DMS79 (cell line): ENCODE measurements at regions not wholly inside any gene's neighbourhood (a gene's known extent, or its start where the extent isn't known, plus 50 kb on each side); places are given as distances from the start of the nearest gene placed in this dataset.

Experiments
- DNase-seq: peaks from one replicate; lab custom pipeline; 2025; lab: John Stamatoyannopoulos, UW

DNA sequence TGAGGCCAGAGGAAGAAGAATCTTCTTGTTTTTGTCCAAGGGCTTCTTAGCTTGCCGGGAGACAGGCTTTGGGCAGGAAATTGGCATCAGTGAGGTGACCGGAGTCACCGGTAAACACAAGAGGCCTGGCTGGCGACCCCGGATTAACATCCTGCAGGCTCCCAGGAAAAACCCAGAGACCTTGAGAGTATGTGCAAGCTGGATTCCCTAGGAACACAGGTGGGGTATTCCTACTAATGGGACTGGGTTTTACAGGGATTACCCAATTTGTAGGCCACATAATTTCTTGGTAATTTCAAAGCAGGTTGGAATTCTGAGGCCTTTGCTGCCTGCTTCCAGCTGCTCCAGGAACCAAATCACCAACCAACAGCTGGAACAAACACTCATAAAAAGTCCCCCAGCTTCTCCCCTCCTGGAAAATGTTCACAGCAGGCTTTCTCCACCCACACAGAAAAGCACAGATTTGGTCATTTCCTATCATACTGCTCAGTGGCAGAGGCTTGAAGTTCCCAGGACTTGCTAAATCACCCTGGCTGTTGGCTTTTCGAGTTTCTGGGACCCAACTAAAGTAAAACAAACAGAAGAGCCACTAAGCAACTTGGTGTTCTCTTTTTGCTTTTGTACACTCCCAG is 258.8 kb downstream of the IRF8 start:
- DNase-seq, result no peak

DNA sequence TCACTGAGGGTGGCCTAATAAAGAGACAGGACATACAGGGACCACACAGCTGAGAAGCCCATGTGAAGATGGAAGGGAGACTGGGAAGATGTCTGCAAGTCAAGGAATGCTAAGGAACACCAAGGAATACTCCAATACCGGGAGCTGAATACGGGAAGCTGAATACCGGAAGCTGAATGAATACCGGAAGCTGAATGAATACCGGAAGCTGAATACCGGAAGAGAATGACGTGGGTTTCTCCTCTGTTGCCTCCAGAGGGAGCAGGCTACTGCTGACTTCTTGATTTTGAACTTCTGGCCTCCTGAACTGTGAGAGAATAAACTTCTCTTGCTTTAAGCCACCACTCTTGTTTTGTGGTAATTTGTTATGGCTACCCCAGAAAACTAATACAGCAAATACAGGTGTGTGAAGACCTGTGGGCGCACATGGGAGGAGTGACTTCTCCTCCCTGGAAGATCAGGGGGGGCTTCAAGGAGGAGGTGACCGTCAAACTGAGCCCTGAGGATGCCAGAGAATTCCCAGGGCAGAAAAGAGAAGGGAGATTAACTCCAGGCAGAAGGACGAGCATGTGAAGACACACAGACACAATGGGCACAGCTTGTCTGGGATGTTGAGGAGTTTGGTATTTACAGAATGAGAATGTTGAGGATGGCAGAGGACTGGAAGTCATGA is 259.9 kb downstream of the IRF8 start:
- DNase-seq, result no peak

DNA sequence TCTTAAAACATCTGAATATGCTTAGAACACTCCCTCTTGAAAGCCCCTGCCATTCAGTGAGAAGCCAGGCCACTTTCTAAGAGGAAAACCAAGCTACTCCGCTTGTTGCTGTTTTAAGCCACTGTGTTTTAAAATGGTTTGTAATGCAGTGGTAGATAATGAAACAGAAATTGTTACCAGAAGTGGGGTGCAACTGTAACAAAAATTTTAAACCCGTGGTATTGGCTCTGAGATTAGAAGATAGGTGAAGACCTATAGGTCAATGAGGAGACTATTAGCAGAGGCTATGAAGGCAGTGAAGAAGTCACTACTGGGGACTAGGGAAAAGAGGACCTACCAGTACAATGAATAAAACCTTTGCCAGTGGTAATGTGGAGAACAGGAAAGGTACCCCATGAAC is 266.5 kb downstream of the IRF8 start:
- DNase-seq, result no peak

DNA sequence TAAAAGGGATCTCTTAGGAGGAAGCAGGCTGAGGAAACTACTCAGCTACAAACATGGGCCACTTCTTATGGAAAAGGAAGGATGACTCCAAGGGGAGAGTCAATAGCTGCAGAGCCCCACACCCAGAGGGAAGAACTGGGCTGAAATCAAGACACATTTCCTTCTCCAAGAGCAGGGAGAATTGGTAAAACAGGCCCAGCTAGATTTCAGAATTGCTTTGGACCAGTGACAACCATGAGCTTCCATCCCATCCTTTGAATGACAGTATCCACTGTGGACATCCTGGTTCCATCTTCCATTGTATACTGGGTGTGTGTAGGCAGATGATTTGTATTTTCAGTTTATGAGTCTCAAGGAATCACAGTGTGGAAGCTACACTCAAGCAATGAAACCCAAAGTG is 267.5 kb downstream of the IRF8 start:
- DNase-seq, result no peak

DNA sequence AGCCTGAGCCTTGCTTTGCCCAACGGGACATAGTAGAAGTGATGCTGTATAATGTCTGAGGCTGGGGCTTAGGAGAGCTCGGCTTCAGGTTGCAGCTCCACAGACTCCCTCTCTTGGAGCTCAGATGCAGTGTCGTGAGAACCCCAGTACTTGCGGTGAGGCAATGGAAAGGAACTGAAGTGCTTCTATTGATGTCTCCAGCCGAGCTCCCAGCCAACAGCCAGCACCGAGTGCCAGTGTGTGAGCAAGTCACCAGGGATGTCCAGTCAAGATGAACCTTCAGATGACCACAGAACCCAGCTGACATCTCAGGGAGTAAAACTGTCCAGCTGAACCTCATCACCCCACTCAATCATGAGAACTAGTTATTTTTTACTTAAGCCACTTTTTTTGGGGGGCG is 268.1 kb downstream of the IRF8 start:
- no peak for DNase-seq

DNA sequence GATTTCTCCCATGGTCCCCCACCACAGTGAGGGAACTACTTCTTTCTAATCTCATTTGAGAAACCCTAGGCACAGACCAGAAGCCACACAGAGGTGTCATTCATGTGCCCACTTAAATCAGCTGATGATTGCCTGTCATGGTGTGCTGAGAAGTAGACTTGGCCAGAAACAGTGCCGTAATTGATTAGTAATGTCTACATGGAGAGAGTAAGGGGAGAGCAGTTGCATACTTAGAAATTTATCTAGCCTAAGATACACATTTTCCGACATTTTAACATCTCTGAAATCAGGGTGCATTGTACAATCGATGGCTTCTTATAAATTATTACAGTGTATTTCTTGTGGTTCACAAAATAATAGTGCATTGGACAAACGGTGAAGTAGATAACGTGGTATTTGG is 271.8 kb downstream of the IRF8 start:
- DNase-seq, result no peak

DNA sequence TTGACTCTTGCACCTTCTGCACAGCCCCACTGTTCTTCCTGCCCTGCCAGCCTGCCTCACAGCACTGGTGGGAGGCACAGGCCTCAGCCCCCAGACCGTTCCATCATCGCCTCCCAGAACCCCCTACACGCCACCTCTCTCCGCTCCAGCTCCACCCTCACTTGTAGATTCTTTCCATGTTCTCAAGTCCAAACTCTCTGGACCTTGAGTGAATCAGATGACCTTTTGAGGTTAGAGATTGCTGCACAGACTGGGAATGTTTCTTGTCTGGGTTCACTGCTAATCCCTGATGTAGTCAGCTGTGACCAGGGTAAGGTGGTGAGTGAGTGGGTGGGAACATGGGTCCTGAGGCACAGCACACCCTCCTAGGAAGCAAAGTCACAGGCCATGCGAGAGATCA is 272.4 kb downstream of the IRF8 start:
- DNase-seq, result no peak

DNA sequence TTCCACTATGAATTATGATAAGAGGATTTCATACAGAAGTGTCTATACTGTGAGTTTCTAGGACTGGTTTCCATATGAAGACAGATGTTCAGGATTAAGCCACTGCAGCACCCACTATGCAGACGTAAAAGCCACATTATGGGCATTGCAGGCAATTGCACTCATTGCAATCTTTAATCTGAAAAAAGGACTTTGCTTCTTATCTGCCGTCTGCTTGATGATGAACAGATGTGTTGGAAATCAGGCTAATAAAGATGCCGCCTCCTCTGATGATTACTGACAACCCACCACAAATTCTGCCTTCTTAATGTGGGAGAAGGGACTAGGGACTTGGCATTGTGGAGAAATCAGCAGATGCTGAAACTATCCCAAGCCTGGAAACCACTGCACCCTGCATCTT is 276.9 kb downstream of the IRF8 start:
- DNase-seq, result no peak

DNA sequence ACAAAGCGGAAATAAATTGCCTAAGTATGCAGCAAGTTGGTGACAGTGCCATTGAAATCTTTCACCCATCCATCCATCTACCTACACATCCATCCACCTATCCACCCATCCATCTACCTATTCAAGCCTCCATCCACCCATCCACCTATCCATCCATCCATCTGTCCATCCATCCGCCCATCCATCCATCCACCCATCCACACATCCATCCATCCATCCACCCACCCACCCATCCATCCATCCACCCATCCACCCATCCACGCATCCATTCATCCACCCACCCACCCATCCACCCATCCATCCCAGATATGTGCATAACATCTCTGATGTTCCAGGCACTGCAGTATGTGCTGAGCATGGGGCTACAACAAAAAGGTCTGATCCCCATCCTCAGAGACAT is 277.5 kb downstream of the IRF8 start:
- no peak for DNase-seq

DNA sequence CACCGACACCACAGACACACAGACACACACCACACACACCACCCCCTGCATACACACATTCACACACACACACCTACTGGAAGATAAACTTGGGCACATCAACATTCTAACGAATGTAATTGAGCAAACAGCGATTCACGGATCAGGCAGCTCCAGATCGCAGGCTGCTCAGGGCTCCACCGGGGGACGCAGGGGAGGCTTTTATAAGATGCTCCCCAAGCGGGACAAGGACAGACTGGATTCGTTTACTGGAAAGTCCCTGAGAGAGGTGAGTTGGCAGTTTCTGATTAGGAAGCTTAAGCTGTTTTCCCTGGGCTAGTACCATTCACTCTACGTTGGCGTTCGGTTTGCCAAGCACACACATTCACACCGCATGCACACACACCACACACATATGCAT is 281.3 kb downstream of the IRF8 start:
- DNase-seq, result no peak

DNA sequence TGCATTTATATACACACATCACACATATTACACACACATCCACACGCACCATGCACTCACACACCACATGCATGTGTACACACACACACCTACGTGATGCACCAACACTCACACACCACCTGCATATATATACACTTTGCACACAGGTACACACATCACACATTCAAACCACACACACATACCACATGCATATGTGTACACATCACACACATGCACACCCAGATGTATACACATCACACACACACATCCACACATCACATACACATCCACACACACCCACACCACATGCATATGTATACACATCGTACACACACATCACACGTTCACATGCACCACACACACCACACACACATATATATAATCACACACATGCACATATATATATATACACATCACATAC is 281.8 kb downstream of the IRF8 start:
- DNase-seq, result no peak

DNA sequence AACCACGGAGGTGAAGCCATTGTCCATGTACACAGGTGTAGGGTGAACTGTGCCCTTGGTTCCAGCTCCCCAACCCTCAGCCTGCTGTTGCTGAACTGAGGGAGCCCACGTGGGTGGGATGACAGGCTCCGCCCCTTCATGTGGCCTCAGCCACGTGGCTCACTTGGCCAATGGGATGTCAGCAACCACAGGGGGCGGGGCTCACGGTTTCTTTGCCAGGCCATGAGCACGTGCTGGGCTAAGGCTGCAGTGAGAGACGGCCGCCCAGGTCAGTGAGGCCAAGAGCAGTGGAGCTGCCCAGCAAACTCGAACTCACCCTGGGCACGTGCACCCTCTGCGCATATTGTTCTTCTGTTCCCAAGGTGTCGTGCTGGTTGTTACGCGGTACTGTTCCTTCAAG is 282.6 kb downstream of the IRF8 start:
- DNase-seq, result no peak

DNA sequence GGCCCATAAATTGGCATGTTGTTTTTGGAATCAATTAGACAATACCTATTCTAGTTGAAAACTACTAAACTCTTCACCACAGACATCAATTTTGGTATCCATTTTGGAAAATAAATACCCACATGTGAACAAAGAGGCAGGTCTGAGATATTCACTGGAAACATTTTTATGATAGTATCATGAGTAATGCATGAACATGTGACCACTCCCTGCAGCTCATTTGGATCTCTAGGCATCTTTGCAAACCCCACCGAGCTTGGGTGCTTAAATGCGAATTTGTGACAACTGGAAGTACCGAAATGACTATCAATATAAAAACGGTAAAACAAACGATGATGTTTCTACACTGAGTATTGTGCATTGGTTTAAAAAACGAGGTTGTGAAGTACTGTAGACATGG is 285.2 kb downstream of the IRF8 start:
- DNase-seq, result no peak

DNA sequence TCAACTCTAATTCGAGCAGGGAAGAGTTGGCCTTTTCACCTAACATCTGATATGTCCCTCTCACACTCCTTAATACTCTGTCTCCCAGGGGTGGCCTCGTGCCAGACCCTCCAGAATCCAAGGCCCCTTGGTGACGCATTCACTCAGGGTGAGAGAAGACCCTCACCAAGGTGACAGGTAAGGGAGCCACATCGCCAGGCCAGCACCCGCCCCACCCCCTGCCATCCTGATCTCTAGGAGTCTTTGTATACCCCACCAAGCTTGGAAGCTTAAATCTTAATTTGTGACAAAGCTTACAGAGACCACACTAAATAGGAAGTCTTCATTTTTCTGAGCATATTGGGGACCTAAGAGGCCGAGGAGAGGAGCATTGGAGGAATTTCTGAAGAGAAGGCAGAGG is 286.1 kb downstream of the IRF8 start:
- no peak for DNase-seq

DNA sequence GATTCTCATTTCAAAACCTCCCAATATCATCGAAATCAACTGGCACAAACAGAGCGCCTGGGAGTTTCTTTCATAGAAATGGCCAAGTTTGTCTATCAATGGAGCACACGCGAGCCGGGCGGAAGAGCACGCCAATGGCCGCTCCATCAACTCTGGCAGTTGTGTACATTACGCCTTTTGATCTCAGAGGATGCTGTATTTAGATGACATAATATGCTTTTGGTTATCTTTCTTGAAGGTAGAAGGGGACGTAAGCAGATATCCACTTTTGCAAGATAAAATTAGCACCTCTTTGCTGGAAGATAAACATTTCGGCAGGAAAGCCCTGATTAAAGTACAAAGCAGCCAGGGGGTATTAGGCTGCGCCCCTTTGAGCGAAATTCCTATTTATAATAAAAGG is 287.4 kb downstream of the IRF8 start:
- no peak for DNase-seq

DNA sequence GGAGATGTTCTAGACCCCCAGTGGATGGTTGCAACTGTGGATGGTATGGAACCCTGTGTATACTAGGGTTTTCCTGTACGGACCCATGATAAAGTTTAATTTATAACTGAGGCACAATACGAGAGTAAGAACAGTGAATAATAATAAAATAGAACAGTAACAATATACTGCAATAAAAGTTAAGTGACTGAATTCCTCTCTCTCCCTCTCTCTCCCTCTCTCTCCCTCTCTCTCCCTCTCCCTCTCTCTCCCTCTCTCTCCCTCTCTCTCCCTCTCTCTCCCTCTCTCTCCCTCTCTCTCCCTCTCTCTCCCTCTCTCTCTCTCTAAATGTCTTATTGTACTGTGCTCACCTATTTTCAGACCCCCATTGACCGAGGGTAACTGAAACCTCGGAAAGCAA is 291.0 kb downstream of the IRF8 start:
- no peak for DNase-seq

DNA sequence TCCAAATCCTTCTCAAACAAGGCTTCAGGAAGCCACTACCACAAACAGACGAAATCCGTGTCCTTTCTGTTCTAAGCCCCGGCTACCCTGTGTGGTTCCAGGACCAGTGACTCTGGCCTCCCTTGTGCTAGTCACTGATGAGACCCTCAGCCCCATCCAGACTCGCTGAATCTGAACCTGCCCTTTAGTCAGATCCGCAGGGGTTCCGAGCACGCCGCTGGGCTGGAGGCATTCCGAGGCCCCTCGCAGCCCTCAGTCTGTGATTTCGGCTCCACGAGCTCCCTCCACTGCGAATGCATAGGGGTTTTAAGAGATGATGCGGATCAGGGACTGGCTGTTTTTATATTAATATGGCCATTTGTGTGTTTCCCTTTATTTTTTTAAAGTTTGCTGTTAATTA is 292.7 kb downstream of the IRF8 start:
- DNase-seq, result no peak

DNA sequence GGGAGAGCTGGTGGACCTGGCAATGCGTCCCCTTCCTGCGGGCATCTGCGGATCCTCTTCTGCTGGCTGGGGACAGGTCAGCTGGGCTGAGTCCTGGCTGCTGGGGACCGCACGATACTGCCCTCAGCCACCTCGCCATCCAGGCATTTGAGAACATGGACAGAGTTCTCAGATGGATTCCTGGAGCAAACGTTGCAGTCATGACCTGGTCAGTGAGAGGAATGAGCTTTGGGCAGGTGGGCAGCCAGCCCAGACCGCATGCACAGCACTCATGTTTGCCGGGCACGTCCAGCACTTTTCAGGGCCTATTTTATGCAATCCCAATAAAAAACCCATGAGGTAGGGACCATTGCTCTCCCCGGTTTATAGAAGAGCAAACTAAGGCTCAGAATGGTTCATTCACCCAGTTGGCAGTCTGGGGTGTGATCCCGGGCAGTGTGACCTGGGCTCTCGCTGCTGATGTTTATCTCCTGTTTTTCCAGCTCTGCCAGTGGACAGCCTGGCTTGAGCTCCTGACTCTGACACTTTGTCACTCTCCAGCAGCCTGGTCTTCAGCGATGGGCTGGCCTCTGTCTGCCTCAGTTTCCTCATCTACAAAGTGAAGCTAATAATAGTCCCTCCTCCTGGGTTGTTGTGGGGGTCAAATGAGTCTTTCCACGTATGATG is 294.7 kb downstream of the IRF8 start:
- DNase-seq, result no peak

DNA sequence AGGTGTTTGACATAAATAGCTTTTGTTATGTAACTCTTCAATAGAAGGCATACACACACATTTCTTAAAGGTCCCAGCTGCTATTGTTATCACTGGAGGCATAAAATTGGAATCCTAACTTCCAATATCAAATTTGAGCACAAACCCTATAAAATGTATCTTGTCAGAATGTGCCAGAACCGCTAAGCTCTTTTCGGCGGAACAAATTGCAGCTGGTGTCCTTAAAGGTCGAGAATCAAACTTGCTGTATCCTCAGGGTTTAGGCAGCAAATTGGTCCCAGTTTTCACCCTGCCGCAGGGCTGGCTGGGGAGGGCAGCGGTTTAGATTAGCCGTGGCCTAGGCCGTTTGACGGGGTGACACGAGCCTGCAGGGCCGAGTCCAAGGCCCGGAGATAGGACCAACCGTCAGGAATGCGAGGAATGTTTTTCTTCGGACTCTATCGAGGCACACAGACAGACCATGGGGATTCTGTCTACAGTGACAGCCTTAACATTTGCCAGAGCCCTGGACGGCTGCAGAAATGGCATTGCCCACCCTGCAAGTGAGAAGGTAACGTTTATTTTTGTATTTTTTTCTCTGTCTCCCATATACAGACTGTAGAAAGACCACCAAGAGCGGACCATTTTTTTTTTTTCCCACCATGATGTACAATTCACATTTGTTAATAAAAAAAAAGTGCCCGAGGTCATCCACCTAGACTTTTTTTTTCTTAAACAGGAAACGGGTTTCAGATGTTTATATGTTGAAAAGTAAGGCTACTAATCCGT is 297.1 kb downstream of the IRF8 start:
- no peak for DNase-seq

DNA sequence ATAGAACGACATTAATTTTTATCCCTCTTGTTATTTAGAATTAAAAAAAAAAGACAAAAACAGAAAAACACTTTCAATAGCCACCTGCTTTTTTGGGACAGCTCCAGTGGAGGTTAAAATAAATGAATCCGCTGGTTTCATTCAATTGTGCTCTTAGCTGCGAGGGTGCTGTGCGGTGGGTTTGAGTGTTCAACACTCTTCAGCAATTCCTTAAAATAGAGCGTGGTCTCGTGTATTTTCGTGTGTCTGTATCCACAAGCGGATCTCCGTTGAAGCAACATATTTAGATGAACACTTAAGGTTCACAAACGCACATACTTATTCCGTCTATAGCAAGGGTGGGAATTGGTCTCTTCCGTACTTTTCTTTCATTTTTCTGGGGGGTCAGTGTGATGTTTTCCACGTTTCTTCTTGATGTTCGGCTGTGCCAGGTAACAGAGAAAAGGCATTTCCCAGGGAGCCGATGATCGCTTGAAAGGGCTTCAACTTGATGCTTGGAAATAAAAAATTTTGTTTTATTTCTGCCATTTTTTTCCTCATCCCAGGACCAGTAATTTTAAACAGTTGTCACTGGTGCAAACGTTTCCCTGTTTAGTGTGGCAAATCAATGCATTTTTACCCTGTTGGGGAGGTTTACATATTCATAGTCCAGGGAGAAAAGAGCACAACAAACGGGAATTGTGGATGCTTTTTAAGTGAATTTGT is 297.9 kb downstream of the IRF8 start:
- no peak for DNase-seq

DNA sequence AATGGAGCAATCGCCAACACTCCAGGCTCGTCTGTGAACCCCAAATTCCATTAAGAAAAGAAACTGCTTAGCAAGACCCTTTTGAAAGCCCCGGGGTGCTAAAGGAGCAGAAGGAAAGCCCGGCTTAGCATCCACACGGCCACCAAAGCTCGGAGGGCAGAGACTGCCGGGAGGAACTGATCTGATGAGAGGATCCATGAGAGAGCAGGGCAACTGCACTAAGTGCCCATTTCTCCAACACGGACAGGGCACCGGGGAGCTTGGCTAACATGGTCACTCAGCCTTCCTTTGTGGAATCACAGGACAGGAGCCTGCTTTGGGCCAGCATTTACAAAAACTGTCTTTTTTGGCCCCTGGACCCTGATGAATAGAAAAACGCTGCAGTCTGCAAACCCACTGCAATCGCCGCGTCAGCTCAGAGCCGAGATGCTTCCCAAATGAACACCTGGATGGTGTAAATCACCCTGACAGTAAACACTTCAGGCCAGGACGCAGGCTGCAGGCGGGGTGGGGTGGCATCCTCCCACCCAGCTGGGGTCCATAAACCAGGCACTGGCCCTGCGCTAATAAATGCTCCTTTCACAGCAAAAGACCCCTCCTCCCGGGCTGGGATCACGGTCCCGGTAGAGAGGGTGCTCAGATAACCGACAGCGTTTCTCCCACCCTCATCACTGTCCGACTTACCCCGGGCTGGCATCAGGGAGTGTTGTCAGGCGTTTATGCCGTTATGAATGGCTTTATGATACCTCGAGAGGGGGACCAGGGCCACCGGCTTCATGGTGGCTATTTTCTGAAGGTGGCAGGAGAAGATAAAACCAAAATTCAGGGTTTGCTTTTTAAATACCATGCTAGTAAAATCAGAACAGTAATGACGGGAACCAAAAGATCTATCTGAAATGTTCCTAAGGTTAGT is 299.5 kb downstream of the IRF8 start:
- no peak for DNase-seq
